ENCODE measurements at regions not wholly inside any gene's neighbourhood (a gene's known extent, or its start where the extent isn't known, plus 50 kb on each side); places are given as distances from the start of the nearest gene placed in this dataset.

GRCh38 chr13:112200200-112200599, 133.3 kb downstream of the SOX1 start:
- TF ChIP-seq, protein P1, sequence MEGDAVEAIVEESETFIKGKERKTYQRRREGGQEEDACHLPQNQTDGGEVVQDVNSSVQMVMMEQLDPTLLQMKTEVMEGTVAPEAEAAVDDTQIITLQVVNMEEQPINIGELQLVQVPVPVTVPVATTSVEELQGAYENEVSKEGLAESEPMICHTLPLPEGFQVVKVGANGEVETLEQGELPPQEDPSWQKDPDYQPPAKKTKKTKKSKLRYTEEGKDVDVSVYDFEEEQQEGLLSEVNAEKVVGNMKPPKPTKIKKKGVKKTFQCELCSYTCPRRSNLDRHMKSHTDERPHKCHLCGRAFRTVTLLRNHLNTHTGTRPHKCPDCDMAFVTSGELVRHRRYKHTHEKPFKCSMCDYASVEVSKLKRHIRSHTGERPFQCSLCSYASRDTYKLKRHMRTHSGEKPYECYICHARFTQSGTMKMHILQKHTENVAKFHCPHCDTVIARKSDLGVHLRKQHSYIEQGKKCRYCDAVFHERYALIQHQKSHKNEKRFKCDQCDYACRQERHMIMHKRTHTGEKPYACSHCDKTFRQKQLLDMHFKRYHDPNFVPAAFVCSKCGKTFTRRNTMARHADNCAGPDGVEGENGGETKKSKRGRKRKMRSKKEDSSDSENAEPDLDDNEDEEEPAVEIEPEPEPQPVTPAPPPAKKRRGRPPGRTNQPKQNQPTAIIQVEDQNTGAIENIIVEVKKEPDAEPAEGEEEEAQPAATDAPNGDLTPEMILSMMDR (IDR thresholded peaks at IDR 0.05 in 2 of 3, conservative IDR thresholded peaks at IDR 0.05 in 1 of 3; ENCODE audit: borderline replicate concordance in 1 of 3, insufficient read depth in 1 of 3, low read depth in 2 of 3, low read length in 2 of 3), result no peak
- TF ChIP-seq ZNF274 (IDR thresholded peaks at IDR 0.05; ENCODE audit: low read depth, low read length) (no peak), POLR2AphosphoS5 (IDR thresholded peaks at IDR 0.05; ENCODE audit: low read depth, low read length) (no peak), RAD21 (IDR thresholded peaks at IDR 0.05; ENCODE audit: low read depth) (no peak), POLR2A (IDR thresholded peaks at IDR 0.05; ENCODE audit: borderline replicate concordance, extremely low read depth, insufficient read depth, insufficient read length) (no peak), ELF1 (IDR thresholded peaks at IDR 0.05; ENCODE audit: borderline replicate concordance, low read depth) (no peak), EZH2 (IDR thresholded peaks at IDR 0.05) (no peak)
- TF ChIP-seq, protein P2, sequence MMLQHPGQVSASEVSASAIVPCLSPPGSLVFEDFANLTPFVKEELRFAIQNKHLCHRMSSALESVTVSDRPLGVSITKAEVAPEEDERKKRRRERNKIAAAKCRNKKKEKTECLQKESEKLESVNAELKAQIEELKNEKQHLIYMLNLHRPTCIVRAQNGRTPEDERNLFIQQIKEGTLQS (IDR thresholded peaks at IDR 0.05), result no peak
- TF ChIP-seq, protein P3, sequence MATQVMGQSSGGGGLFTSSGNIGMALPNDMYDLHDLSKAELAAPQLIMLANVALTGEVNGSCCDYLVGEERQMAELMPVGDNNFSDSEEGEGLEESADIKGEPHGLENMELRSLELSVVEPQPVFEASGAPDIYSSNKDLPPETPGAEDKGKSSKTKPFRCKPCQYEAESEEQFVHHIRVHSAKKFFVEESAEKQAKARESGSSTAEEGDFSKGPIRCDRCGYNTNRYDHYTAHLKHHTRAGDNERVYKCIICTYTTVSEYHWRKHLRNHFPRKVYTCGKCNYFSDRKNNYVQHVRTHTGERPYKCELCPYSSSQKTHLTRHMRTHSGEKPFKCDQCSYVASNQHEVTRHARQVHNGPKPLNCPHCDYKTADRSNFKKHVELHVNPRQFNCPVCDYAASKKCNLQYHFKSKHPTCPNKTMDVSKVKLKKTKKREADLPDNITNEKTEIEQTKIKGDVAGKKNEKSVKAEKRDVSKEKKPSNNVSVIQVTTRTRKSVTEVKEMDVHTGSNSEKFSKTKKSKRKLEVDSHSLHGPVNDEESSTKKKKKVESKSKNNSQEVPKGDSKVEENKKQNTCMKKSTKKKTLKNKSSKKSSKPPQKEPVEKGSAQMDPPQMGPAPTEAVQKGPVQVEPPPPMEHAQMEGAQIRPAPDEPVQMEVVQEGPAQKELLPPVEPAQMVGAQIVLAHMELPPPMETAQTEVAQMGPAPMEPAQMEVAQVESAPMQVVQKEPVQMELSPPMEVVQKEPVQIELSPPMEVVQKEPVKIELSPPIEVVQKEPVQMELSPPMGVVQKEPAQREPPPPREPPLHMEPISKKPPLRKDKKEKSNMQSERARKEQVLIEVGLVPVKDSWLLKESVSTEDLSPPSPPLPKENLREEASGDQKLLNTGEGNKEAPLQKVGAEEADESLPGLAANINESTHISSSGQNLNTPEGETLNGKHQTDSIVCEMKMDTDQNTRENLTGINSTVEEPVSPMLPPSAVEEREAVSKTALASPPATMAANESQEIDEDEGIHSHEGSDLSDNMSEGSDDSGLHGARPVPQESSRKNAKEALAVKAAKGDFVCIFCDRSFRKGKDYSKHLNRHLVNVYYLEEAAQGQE (IDR thresholded peaks at IDR 0.05; ENCODE audit: low read depth), result no peak
